ENCODE measurements at regions not wholly inside any gene's neighbourhood (a gene's known extent, or its start where the extent isn't known, plus 50 kb on each side); places are given as distances from the start of the nearest gene placed in this dataset.

GRCh38 chr12:131530422-131530821 lies 180.5 kb upstream of the SFSWAP start:
- Histone ChIP-seq H3K27me3 (no peaks in the 10 kb centered on the region), H3K27ac (no peak overlapping the region), H3K4me3 (no peak overlapping the region), H3K4me1 (ENCODE audit: low read depth) (no peaks in the 10 kb centered on the region), H3K9me3 (ENCODE audit: low read depth) (no peaks in the 10 kb centered on the region), H3K36me3 (no peaks in the 10 kb centered on the region)
- TF ChIP-seq CTCF (IDR thresholded peaks at IDR 0.05; ENCODE audit: low read depth, low read length): no peak
- no peak for DNase-seq (ENCODE audit: low read depth in 1 of 2, low spot score in 1 of 2)

- H3K27me3 ChIP-seq: no peaks in the 10 kb centered on the region
- no peak for TF ChIP-seq CTCF (IDR thresholded peaks at IDR 0.05; ENCODE audit: low read depth, low read length)
- H3K9me3 ChIP-seq (ENCODE audit: low read depth): no peaks in the 10 kb centered on the region
- H3K4me3 ChIP-seq: no peak overlapping the region
- no peaks in the 10 kb centered on the region for H3K4me1 ChIP-seq (ENCODE audit: low read depth)
- no peak for DNase-seq (ENCODE audit: low read depth in 1 of 2, low spot score in 1 of 2)
- no peaks in the 10 kb centered on the region for H3K36me3 ChIP-seq
- no peak overlapping the region for H3K27ac ChIP-seq
These were observed 177.8 kb upstream of the SFSWAP start for GRCh38 chr12:131533139-131533538.

- no peaks in the 10 kb centered on the region for H3K9me3 ChIP-seq (ENCODE audit: low read depth)
- no peak overlapping the region for H3K4me3 ChIP-seq
- no peaks in the 10 kb centered on the region for H3K36me3 ChIP-seq
- TF ChIP-seq CTCF (IDR thresholded peaks at IDR 0.05; ENCODE audit: low read depth, low read length): no peak
- no peaks in the 10 kb centered on the region for H3K27me3 ChIP-seq
- no peak overlapping the region for H3K27ac ChIP-seq
- no peak for DNase-seq (ENCODE audit: low read depth in 1 of 2, low spot score in 1 of 2)
- H3K4me1 ChIP-seq (ENCODE audit: low read depth): no peaks in the 10 kb centered on the region
These were observed 175.1 kb upstream of the SFSWAP start for GRCh38 chr12:131535779-131536178.

- Histone ChIP-seq H3K36me3 (no peaks in the 10 kb centered on the region), H3K9me3 (ENCODE audit: low read depth) (no peaks in the 10 kb centered on the region), H3K27ac (no peak overlapping the region), H3K4me3 (no peak overlapping the region), H3K27me3 (no peaks in the 10 kb centered on the region), H3K4me1 (ENCODE audit: low read depth) (no peaks in the 10 kb centered on the region)
- no peak for TF ChIP-seq CTCF (IDR thresholded peaks at IDR 0.05; ENCODE audit: low read depth, low read length)
- DNase-seq (ENCODE audit: low read depth in 1 of 2, low spot score in 1 of 2): no peak
These were observed 174.6 kb upstream of the SFSWAP start for GRCh38 chr12:131536337-131536736.

GRCh38 chr12:131536766-131537165 lies 174.1 kb upstream of the SFSWAP start:
- Histone ChIP-seq H3K27me3 (no peaks in the 10 kb centered on the region), H3K4me1 (ENCODE audit: low read depth) (no peaks in the 10 kb centered on the region), H3K36me3 (no peaks in the 10 kb centered on the region), H3K4me3 (no peak overlapping the region), H3K27ac (no peak overlapping the region), H3K9me3 (ENCODE audit: low read depth) (no peaks in the 10 kb centered on the region)
- no peak for TF ChIP-seq CTCF (IDR thresholded peaks at IDR 0.05; ENCODE audit: low read depth, low read length)
- DNase-seq (ENCODE audit: low read depth in 1 of 2, low spot score in 1 of 2): no peak
